ENCODE measurements at regions not wholly inside any gene's neighbourhood (a gene's known extent, or its start where the extent isn't known, plus 50 kb on each side); places are given as distances from the start of the nearest gene placed in this dataset.

DNA sequence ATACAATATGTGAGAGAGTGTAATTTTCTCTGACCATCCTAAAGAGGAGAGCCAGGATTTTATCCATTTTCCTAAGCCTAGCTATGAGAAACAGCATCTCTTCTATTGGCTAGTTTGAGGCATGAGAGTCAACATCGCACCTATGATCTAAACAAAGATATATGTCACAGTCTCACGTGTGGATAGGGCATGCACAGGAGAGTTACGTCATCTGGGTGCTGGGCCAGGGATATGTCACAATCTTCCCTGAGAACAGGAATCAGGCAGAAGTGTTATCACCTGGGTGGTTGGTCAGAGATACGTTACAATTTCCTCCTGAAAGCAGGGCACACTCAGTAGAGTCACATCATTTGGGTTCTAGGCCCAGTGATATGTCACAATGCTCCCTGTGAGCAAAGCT lies 53.9 kb upstream of the ZNF730 start:
- no peak for TF ChIP-seq CTCF (conservative IDR thresholded peaks at IDR 0.05; ENCODE audit: low read depth in 2 of 2)
- TF ChIP-seq POLR2AphosphoS5 (IDR thresholded peaks at IDR 0.05; ENCODE audit: low read depth), result no peak
- no peak for TF ChIP-seq EZH2 (IDR thresholded peaks at IDR 0.05; ENCODE audit: low read depth, unreplicated experiment)
- no peak for TF ChIP-seq REST (IDR thresholded peaks at IDR 0.05; ENCODE audit: unreplicated experiment)

All from GM23338 (cell line).